Upper lobe of right lung (tissue), 1 donor: ENCODE measurements at regions not wholly inside any gene's neighbourhood (a gene's known extent, or its start where the extent isn't known, plus 50 kb on each side); places are given as distances from the start of the nearest gene placed in this dataset.

Source experiments
- ATAC-seq: fragments of 200-7000 bp; cut with Tn5 transposase; one replicate; pipeline ENCODE4 v1.9.1; 2020; ENCODE audit warnings: mild to moderate bottlenecking, moderate library complexity
- DNase-seq: peaks from one replicate; pipeline ENCODE4 v3.0.0-alpha.2; 2020
- H3K27ac ChIP-seq: fragments of 200-600 bp; one replicate; pipeline ENCODE4 v1.8.0; 2022
- H3K27me3 ChIP-seq: fragments of 200-600 bp; one replicate; pipeline ENCODE4 v1.8.0; 2022; ENCODE audit warnings: mild to moderate bottlenecking
- H3K36me3 ChIP-seq: fragments of 200-600 bp; one replicate; pipeline ENCODE4 v1.8.0; 2022
- H3K4me1 ChIP-seq: fragments of 200-600 bp; one replicate; pipeline ENCODE4 v1.8.0; 2022
- H3K4me3 ChIP-seq: fragments of 200-600 bp; one replicate; pipeline ENCODE4 v1.8.0; 2022; ENCODE audit warnings: mild to moderate bottlenecking
- H3K9me3 ChIP-seq: fragments of 200-600 bp; one replicate; pipeline ENCODE4 v1.8.0; 2022
- CTCF ChIP-seq: fragments of 200-600 bp; IDR thresholded peaks from one replicate; pipeline ENCODE4 v1.8.0; 2022; ENCODE audit warnings: antibody characterized with exemption
- intact Hi-C: fragments of 100-400 bp; cut with DNase I; formaldehyde crosslinking; loops from one replicate; pipeline ENCODE4 v1.11.0; 2022
- donor health status: DM: no; HTN: yes; CAD: no; lungs with severe emphysema.

GRCh38 chr2:150228936-150229335 lies 258.5 kb downstream of the RND3 start:
- Histone ChIP-seq H3K4me1 (no peaks in the 10 kb centered on the region), H3K4me3 (no peak overlapping the region), H3K36me3 (no peaks in the 10 kb centered on the region), H3K27ac (no peak overlapping the region), H3K27me3 (no peaks in the 10 kb centered on the region), H3K9me3 (no peaks in the 10 kb centered on the region)
- no peak for ATAC-seq
- no peak for DNase-seq
- intact Hi-C loops, result no loop called here
- TF ChIP-seq CTCF, result no peak

- no peaks in the 10 kb centered on the region for H3K27me3 ChIP-seq
- no peaks in the 10 kb centered on the region for H3K36me3 ChIP-seq
- H3K4me1 ChIP-seq, result no peaks in the 10 kb centered on the region
- no peak overlapping the region for H3K4me3 ChIP-seq
- intact Hi-C loops, result no loop called here
- H3K9me3 ChIP-seq, result no peaks in the 10 kb centered on the region
- H3K27ac ChIP-seq, result no peak overlapping the region
- ATAC-seq, result no peak
- TF ChIP-seq CTCF, result no peak
- DNase-seq, result no peak
Observed at GRCh38 chr2:150225030-150225429, 262.4 kb downstream of the RND3 start.

- Histone ChIP-seq H3K36me3 (no peaks in the 10 kb centered on the region), H3K4me3 (no peak overlapping the region), H3K4me1 (no peaks in the 10 kb centered on the region), H3K27me3 (no peaks in the 10 kb centered on the region), H3K27ac (no peak overlapping the region), H3K9me3 (no peaks in the 10 kb centered on the region)
- TF ChIP-seq CTCF, result no peak
- ATAC-seq (no peak), DNase-seq (no peak)
- intact Hi-C loops, result no loop called here
Observed at GRCh38 chr2:150224321-150224720, 263.1 kb downstream of the RND3 start.

GRCh38 chr2:150222942-150223341 lies 264.5 kb downstream of the RND3 start:
- H3K4me3 ChIP-seq, result no peak overlapping the region
- H3K9me3 ChIP-seq, result no peaks in the 10 kb centered on the region
- no peaks in the 10 kb centered on the region for H3K27me3 ChIP-seq
- ATAC-seq (no peak), DNase-seq (no peak)
- no peaks in the 10 kb centered on the region for H3K4me1 ChIP-seq
- intact Hi-C loops, result no loop called here
- no peaks in the 10 kb centered on the region for H3K36me3 ChIP-seq
- no peak overlapping the region for H3K27ac ChIP-seq
- TF ChIP-seq CTCF, result no peak

GRCh38 chr2:150222379-150222778 lies 265.1 kb downstream of the RND3 start:
- Histone ChIP-seq H3K9me3 (no peaks in the 10 kb centered on the region), H3K4me1 (no peaks in the 10 kb centered on the region), H3K36me3 (no peaks in the 10 kb centered on the region), H3K27me3 (no peaks in the 10 kb centered on the region), H3K27ac (no peak overlapping the region), H3K4me3 (no peak overlapping the region)
- no peak for TF ChIP-seq CTCF
- intact Hi-C loops, result no loop called here
- DNase-seq (no peak), ATAC-seq (no peak)

GRCh38 chr2:150219861-150220260 lies 267.6 kb downstream of the RND3 start:
- Histone ChIP-seq H3K4me1 (no peaks in the 10 kb centered on the region), H3K9me3 (no peaks in the 10 kb centered on the region), H3K27ac (no peak overlapping the region), H3K36me3 (no peaks in the 10 kb centered on the region), H3K27me3 (no peaks in the 10 kb centered on the region), H3K4me3 (no peak overlapping the region)
- ATAC-seq (no peak), DNase-seq (no peak)
- TF ChIP-seq CTCF, result no peak
- intact Hi-C loops, result no loop called here
